NCI-H2196 (cell line): ENCODE measurements at regions not wholly inside any gene's neighbourhood (a gene's known extent, or its start where the extent isn't known, plus 50 kb on each side); places are given as distances from the start of the nearest gene placed in this dataset.

Experiments
- DNase-seq: peaks from one replicate; lab custom pipeline; 2025; ENCODE audit not compliant: unreplicated experiment; lab: John Stamatoyannopoulos, UW

GRCh38 chr10:52644373-52645186 is 128.0 kb downstream of the MBL2 start:
- DNase-seq: peak; percentile 0

- DNase-seq: no peak
These were observed 127.3 kb downstream of the MBL2 start for GRCh38 chr10:52645187-52645758.

- DNase-seq: no peak
These were observed 123.1 kb downstream of the MBL2 start for GRCh38 chr10:52649511-52649910.

- DNase-seq: no peak
These were observed 121.7 kb downstream of the MBL2 start for GRCh38 chr10:52650873-52651272.

GRCh38 chr10:52651293-52651692 is 121.3 kb downstream of the MBL2 start:
- DNase-seq: no peak

GRCh38 chr10:52652431-52653262 is 119.9 kb downstream of the MBL2 start:
- no peak for DNase-seq

GRCh38 chr10:52653263-52653909 is 119.2 kb downstream of the MBL2 start:
- DNase-seq: no peak

- no peak for DNase-seq
These were observed 118.4 kb downstream of the MBL2 start for GRCh38 chr10:52654201-52654600.

- DNase-seq: no peak
These were observed 114.5 kb downstream of the MBL2 start for GRCh38 chr10:52658112-52658511.

- no peak for DNase-seq
These were observed 113.5 kb downstream of the MBL2 start for GRCh38 chr10:52659085-52659484.

- no peak for DNase-seq
These were observed 110.3 kb downstream of the MBL2 start for GRCh38 chr10:52662256-52662655.

- no peak for DNase-seq
These were observed 109.4 kb downstream of the MBL2 start for GRCh38 chr10:52663161-52663560.

- DNase-seq: no peak
These were observed 108.0 kb downstream of the MBL2 start for GRCh38 chr10:52664629-52665028.

GRCh38 chr10:52665821-52666220 is 106.8 kb downstream of the MBL2 start:
- no peak for DNase-seq

GRCh38 chr10:52666931-52667330 is 105.7 kb downstream of the MBL2 start:
- DNase-seq: no peak

GRCh38 chr10:52668024-52668423 is 104.6 kb downstream of the MBL2 start:
- no peak for DNase-seq

GRCh38 chr10:52672880-52673279 is 99.7 kb downstream of the MBL2 start:
- DNase-seq: no peak

- no peak for DNase-seq
These were observed 99.1 kb downstream of the MBL2 start for GRCh38 chr10:52673468-52673867.

- DNase-seq: no peak
These were observed 98.1 kb downstream of the MBL2 start for GRCh38 chr10:52674474-52674873.

GRCh38 chr10:52677086-52677485 is 95.5 kb downstream of the MBL2 start:
- no peak for DNase-seq

- no peak for DNase-seq
These were observed 94.0 kb downstream of the MBL2 start for GRCh38 chr10:52678611-52679010.
